ENCODE measurements at regions not wholly inside any gene's neighbourhood (a gene's known extent, or its start where the extent isn't known, plus 50 kb on each side); places are given as distances from the start of the nearest gene placed in this dataset.
A peak's percentile ranks its signal among the peaks of the same experiment; 100 is the strongest.

GRCh38 chr5:81855591-81855990, 104.7 kb upstream of the SSBP2 start:
- no peak for DNase-seq (ENCODE audit: low read depth)

- no peak for DNase-seq (ENCODE audit: low read depth)
Observed at GRCh38 chr5:81854915-81855314, 104.0 kb upstream of the SSBP2 start.

- no peak for DNase-seq (ENCODE audit: low read depth)
Observed at GRCh38 chr5:81854485-81854884, 103.6 kb upstream of the SSBP2 start.

GRCh38 chr5:81853030-81853357, 102.1 kb upstream of the SSBP2 start:
- no peak for DNase-seq (ENCODE audit: low read depth)

GRCh38 chr5:81852291-81853029, 101.6 kb upstream of the SSBP2 start:
- no peak for DNase-seq (ENCODE audit: low read depth)

- peak; percentile 56 for DNase-seq (ENCODE audit: low read depth)
Observed at GRCh38 chr5:81851481-81852178, 100.7 kb upstream of the SSBP2 start.

GRCh38 chr5:81850501-81851357, 99.8 kb upstream of the SSBP2 start:
- DNase-seq (ENCODE audit: low read depth), result no peak

GRCh38 chr5:81849770-81850367, 99.0 kb upstream of the SSBP2 start:
- no peak for DNase-seq (ENCODE audit: low read depth)

- DNase-seq (ENCODE audit: low read depth), result no peak
Observed at GRCh38 chr5:81848362-81848880, 97.5 kb upstream of the SSBP2 start.

- no peak for DNase-seq (ENCODE audit: low read depth)
Observed at GRCh38 chr5:81846301-81846700, 95.4 kb upstream of the SSBP2 start.

GRCh38 chr5:81843845-81844244, 92.9 kb upstream of the SSBP2 start:
- DNase-seq (ENCODE audit: low read depth), result no peak

- DNase-seq (ENCODE audit: low read depth), result no peak
Observed at GRCh38 chr5:81842795-81843398, 92.0 kb upstream of the SSBP2 start.

- no peak for DNase-seq (ENCODE audit: low read depth)
Observed at GRCh38 chr5:81839034-81839433, 88.1 kb upstream of the SSBP2 start.

GRCh38 chr5:81838307-81838906, 87.5 kb upstream of the SSBP2 start:
- no peak for DNase-seq (ENCODE audit: low read depth)

- DNase-seq (ENCODE audit: low read depth), result no peak
Observed at GRCh38 chr5:81837667-81838306, 86.9 kb upstream of the SSBP2 start.

- DNase-seq (ENCODE audit: low read depth), result no peak
Observed at GRCh38 chr5:81835814-81836367, 85.0 kb upstream of the SSBP2 start.

- no peak for DNase-seq (ENCODE audit: low read depth)
Observed at GRCh38 chr5:81834021-81834660, 83.2 kb upstream of the SSBP2 start.

GRCh38 chr5:81830596-81830995, 79.7 kb upstream of the SSBP2 start:
- no peak for DNase-seq (ENCODE audit: low read depth)

GRCh38 chr5:81829242-81829641, 78.3 kb upstream of the SSBP2 start:
- no peak for DNase-seq (ENCODE audit: low read depth)

GRCh38 chr5:81827500-81827899, 76.6 kb upstream of the SSBP2 start:
- DNase-seq (ENCODE audit: low read depth), result no peak
